NCI-H2029 treated with DMSO at 0.1 percent for 48 hours (cell line): ENCODE measurements at regions not wholly inside any gene's neighbourhood (a gene's known extent, or its start where the extent isn't known, plus 50 kb on each side); places are given as distances from the start of the nearest gene placed in this dataset.
A peak's percentile ranks its signal among the peaks of the same experiment; 100 is the strongest.
"Not testable (repeated sequence)": the region's sequence is repeated elsewhere in the genome, so short reads cannot be mapped to it uniquely, and the experiment has no call there.

Experiments used
- DNase-seq: peaks from one replicate; lab custom pipeline; 2025; lab: John Stamatoyannopoulos, UW

DNA sequence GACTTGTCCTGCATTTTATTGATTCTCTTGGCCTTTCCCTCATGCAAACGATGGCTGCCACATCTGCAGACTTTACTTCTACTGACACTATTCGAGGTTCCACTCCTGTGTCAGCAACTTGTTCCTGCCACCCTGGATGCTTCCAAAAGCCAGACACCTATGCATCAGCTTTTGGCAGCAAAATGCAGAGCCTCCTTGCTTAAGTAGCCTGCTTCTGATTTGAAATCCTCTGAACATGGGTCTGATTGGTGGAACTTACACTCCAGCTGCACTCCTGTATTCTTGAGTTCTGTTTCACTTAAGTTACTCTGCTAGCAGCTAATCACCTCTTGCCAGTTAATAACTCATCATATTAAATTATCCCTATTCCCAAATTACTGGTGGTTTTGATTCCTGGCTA lies 152.1 kb upstream of the FMN2 start:
- DNase-seq: no peak

- DNase-seq: no peak
Measured at GRCh38 chr1:239943761-239944160, 147.9 kb upstream of the FMN2 start.

DNA sequence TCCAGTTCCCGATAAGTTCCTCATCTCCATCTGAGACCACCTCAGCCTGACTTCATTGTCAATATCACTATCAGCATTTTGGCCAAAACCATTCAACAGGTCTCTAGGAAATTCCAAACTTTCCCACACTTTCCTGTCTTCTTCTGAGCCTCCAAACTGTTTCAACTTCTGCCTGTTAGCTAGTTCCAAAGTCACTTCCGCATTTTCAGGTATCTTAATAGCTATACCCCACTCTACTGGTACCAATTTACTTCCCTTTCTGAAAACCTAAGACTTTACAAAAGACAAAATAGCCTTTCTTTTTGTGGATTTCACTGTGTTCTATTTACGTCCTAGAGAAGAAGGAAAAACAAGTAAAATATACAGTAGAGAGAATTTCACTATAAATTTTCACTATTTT lies 147.0 kb upstream of the FMN2 start:
- no peak for DNase-seq

DNA sequence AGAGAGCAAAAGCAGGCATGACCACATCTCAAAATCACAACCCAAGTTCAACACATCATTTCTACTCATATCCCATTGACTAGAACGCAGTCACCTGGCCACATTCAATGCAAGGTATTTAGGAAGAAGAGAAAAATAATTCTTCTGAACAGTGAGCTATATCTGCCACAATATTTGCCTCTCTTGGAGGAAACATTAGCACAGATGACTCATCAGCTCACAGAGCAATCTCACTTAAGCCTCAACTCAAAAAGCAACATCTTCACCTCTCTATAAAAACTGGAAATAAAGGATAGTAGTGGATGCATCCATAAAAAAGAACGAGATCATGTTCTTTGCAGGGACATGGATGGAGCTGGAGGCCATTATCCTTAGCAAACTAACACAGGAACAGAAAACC lies 143.9 kb upstream of the FMN2 start:
- no peak for DNase-seq

DNA sequence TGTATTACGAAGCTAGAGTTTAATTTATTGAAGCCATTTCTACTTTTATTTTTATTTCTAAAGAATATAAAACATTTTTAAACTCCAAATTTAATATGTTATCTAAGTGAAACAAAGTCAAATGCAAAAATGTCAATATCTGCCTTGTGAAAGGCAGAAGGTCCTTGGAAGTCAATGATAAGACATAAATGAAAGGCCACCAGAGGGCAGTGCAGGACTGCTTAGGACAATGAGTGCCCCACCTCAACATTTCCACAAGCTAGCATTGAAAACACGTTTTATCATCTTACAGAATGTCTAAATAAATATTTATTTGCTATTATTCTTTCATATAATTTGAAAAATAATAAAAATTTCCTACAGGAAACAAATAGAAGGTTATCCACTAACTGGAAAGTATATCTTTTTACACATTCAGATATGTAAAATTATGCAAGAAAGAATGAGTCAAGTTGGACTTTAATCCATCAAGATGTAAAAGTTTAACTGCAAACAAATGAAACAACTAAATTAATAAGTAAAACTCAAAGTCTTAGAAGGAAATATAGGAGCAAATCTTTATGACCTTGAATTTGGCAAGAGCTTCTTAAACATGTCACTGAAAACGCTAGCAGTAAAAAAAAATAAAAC lies 140.1 kb upstream of the FMN2 start:
- peak; percentile 18 for DNase-seq

- no peak for DNase-seq
Measured at GRCh38 chr1:239952348-239953308, 139.1 kb upstream of the FMN2 start.

- DNase-seq: no peak
Measured at GRCh38 chr1:239954836-239955235, 136.8 kb upstream of the FMN2 start.

DNA sequence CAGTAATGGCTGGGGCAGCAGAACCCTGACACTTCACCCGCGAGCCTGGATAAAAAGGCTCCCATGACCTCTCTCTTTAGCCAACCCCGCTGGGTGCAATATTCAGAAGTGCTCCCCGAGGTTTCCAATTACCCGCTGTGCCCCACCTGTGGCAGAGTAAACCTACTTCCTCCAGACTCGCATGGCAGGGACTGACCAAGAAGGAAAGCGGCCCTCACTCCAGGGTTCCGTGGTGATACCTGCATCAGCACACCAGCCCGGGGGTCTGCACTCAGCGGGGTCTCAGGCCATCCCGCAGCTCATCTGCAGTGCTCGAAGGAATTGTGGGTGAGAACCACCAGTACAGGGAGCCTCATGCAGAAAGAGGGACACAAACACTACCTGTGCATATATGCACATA lies 136.3 kb upstream of the FMN2 start:
- DNase-seq: no peak

DNA sequence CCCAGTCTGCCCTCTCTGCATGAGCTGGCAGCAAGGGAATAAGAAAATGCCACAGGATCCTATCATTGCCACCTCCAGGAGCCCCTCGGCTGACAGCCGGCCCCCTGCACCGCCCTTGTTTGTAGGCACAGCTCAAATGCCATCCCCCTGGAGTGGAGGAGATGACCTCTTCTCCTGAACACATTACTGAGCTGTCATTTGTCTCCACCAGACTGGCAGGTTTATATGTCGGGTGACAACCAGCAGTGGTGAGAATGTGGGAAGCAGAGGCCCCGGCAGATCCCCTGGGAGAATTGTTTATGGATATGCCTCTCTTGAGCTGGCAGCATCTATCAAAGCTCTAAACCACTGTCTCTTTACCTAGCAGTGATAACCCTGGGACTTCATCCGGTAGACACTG lies 135.4 kb upstream of the FMN2 start:
- DNase-seq: no peak

GRCh38 chr1:239958063-239958462 lies 133.6 kb upstream of the FMN2 start:
- no peak for DNase-seq

DNA sequence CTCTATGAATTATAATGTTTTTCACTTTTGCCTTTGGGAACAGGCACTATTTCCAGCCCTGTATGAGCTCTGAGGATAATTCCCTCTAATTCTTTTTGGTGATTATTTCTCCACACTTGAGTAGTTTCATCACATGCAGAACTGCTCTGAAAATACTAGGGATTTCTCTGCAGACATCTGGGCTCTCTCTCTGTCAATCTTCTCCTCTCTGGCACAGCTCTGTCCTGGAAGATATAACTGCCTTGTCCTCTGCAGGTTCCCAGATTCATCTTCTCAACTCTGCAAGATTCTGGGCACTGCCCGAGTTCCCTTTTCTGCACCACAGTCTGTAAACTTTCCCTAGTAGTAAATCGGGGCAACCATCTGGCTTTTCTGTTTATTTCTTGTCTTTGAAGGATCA lies 131.3 kb upstream of the FMN2 start:
- DNase-seq: no peak

GRCh38 chr1:239963856-239964255 lies 127.8 kb upstream of the FMN2 start:
- no peak for DNase-seq

- DNase-seq: no peak
Measured at GRCh38 chr1:239976130-239976968, 115.3 kb upstream of the FMN2 start.

- DNase-seq: no peak
Measured at GRCh38 chr1:239977416-239977815, 114.3 kb upstream of the FMN2 start.

- no peak for DNase-seq
Measured at GRCh38 chr1:239979456-239979855, 112.2 kb upstream of the FMN2 start.

GRCh38 chr1:239982762-239983161 lies 108.9 kb upstream of the FMN2 start:
- no peak for DNase-seq

DNA sequence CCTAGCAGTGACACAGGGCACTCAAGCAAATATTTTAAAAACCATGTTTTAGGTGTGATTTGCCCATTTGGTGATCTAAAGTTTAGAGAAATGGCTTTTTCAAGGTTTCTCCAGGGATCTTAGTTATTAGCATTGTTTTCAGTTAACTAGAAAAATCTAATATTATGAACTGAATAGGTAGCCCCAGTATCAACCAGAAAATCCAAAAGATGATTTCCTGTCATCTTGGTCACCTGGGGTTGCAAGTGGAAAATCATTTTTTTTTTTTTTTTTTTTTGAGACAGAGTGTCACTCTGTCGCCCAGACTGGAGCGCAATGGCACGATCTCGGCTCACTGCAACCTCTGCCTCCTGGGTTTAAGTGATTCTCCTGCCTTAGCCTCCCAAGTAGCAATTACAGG lies 106.6 kb upstream of the FMN2 start:
- no peak for DNase-seq

DNA sequence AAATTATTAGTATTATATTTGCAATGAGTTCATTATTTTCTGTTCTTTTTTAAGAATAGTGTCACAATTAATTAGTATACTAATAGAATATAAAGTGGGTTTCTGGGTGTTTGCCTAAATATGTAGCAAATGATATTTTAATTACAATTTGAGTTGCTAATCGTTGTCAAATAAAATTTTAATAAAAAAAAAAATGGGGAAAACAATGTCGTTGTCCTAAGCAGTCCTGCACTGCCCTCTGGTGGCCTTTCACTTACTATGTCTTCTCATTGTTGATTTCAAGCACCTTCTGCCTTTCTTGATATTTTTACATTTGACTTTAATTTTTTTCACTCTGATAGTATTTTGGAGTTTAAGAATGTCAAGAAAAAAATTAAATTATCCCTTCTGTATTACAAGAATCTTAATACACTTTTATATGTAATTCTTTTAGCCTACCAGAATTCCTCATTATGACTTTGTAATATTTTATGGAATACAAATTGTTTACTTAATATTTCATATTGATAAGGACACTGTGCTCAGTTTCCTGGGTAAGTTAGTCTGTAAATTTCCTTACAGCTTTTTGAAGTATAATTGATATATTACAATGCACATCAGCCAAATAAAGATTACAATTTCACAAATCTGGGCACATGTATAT lies 104.5 kb upstream of the FMN2 start:
- DNase-seq: peak; percentile 4

GRCh38 chr1:239989990-239990389 lies 101.7 kb upstream of the FMN2 start:
- no peak for DNase-seq

DNA sequence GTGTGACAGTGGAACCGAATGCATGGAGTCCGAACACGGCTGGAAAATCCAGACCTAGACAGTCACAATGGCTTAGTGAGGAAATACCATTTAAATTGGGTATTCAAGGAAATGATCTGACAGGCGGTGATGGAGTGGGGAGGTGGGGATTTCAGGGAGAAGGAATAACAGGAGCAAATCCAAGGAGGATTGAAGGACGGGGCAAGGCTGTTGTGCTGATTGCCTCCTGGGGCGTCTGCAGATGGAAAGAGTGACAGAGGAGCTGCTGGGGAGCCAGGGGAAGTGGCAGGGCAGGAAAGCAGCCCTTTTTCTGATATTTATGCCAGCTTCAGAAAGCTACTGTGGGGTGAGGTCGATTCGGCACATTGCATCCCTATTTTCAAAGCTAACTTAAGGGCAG lies 99.1 kb upstream of the FMN2 start:
- DNase-seq: not testable (repeated sequence)

DNA sequence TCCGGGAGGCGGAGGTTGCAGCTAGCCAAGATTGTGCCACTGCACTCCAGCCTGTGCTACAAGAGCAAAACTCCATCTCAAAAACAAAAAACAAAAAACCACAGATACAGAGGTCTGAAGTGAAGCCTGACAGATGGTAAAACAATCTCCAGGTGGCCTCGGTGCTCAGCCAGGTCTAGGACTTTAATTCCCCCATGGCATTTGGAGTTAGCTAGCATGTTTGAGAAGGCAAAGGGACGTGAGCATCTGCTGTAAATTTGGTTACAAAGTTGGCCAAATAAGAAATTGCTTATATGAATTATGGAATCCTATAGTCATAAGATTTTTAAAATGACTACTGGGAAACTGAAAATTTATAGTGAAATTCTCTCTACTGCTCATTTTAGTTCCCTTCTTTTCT lies 98.3 kb upstream of the FMN2 start:
- DNase-seq: no peak

DNA sequence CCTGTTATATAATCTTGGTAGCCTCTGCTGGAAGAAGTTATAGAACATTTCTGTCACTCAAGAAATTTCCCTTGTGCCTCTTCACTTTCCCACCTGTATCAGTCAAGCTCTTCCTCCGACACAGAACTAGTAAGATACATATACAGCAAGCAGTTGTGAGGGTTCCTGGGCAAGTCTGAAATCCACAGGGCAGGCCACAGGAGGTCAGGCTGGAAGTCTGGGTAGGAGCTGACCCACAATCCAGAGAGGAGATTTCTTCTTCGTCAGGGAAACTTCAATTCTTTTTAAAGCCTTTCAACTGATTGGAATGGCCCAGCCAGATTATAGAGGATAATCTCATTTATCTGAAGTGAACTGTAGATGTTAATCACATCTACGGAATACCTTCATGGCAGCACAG lies 96.4 kb upstream of the FMN2 start:
- no peak for DNase-seq
